OCI-LY7 (cell line): ENCODE measurements at regions not wholly inside any gene's neighbourhood (a gene's known extent, or its start where the extent isn't known, plus 50 kb on each side); places are given as distances from the start of the nearest gene placed in this dataset.

Experiments used
- BruUV-seq: library from RNA; stranded (reverse); fragments of 400-500 nt; replicated peaks from 2 replicates; lab custom pipeline; 2021; lab: Mats Ljungman, UMichigan
- CTCF ChIA-PET: fragments of 300-600 bp; sonication (Branson Sonifier 250); formaldehyde crosslinking; loops from one replicate; lab custom pipeline; 2022; ENCODE audit warnings: antibody characterized with exemption; ENCODE audit not compliant: unreplicated experiment; lab: Charles Lee
- POLR2A ChIA-PET: fragments of 300-600 bp; sonication (Branson Sonifier 250); formaldehyde crosslinking; loops from one replicate; lab custom pipeline; 2022; ENCODE audit warnings: antibody characterized with exemption; lab: Charles Lee
- DNase-seq: peaks from one replicate; pipeline ENCODE4 v3.0.0-alpha.2; 2015; ENCODE audit warnings: low spot score
- H2AFZ ChIP-seq: fragments of 200-600 bp; sonication (generic), shearing (Covaris generic); 2 replicates; pipeline ENCODE4 v1.6.1; 2014; ENCODE audit warnings: mild to moderate bottlenecking, antibody characterized with exemption, low read length, moderate library complexity
- H3K27ac ChIP-seq: fragments of 200-600 bp; sonication (generic); 2 replicates; pipeline ENCODE4 v1.5.1; 2014; ENCODE audit warnings: mixed run types, low read depth, mild to moderate bottlenecking, moderate library complexity, low read length, inconsistent platforms; ENCODE audit not compliant: poor library complexity, severe bottlenecking
- H3K36me3 ChIP-seq: fragments of 200-600 bp; sonication (generic); 2 replicates; pipeline ENCODE4 v1.6.1; 2014; ENCODE audit warnings: mild to moderate bottlenecking, antibody characterized with exemption, low read length, moderate library complexity, mixed read lengths; ENCODE audit not compliant: insufficient read depth
- H3K4me1 ChIP-seq: fragments of 200-600 bp; sonication (generic); 2 replicates; pipeline ENCODE4 v1.5.1; 2014; ENCODE audit warnings: mild to moderate bottlenecking, low read length; ENCODE audit not compliant: insufficient read depth, poor library complexity, severe bottlenecking
- H3K4me2 ChIP-seq: fragments of 200-600 bp; sonication (generic); 2 replicates; pipeline ENCODE4 v1.6.1; 2014; ENCODE audit warnings: mild to moderate bottlenecking, low read length
- H3K4me3 ChIP-seq: fragments of 200-600 bp; sonication (generic); 2 replicates; pipeline ENCODE4 v1.5.1; 2014; ENCODE audit warnings: mild to moderate bottlenecking, low read depth, low read length; ENCODE audit not compliant: poor library complexity, severe bottlenecking
- H3K79me2 ChIP-seq: fragments of 200-600 bp; sonication (generic); 2 replicates; pipeline ENCODE4 v1.6.1; 2016; ENCODE audit warnings: low read depth, mild to moderate bottlenecking, low read length, moderate library complexity, mixed read lengths; ENCODE audit not compliant: insufficient read depth
- H3K9me2 ChIP-seq: fragments of 200-600 bp; sonication (generic); 2 replicates; pipeline ENCODE4 v1.6.1; 2016; ENCODE audit warnings: mild to moderate bottlenecking, low read length, mixed read lengths; ENCODE audit not compliant: insufficient read depth
- H3K9me3 ChIP-seq: fragments of 200-600 bp; sonication (generic); 2 replicates; pipeline ENCODE4 v1.6.1; 2014; ENCODE audit warnings: mild to moderate bottlenecking, mixed run types, low read length, mixed read lengths
- H4K20me1 ChIP-seq: fragments of 200-600 bp; sonication (generic); 2 replicates; pipeline ENCODE4 v1.6.1; 2014; ENCODE audit warnings: mild to moderate bottlenecking, antibody characterized with exemption, low read length, moderate library complexity, mixed read lengths; ENCODE audit not compliant: insufficient read depth
- EZH2phosphoT487 ChIP-seq: fragments of 200-600 bp; sonication (generic); IDR thresholded peaks from 2 replicates; pipeline ENCODE4 v1.6.1; 2018; ENCODE audit warnings: low read depth, borderline replicate concordance, mild to moderate bottlenecking, mixed run types, antibody characterized with exemption, low read length, moderate library complexity, mixed read lengths
- intact Hi-C: fragments of 100-400 bp; cut with micrococcal nuclease; formaldehyde crosslinking; loops from one replicate; pipeline ENCODE4 v1.10.0; 2022; ENCODE audit not compliant: unreplicated experiment
- TF ChIP-seq, protein P1 (sequence below): fragments of 200-600 bp; sonication (generic); conservative IDR thresholded peaks from 2 replicates; pipeline ENCODE4 v1.5.1; 2014; ENCODE audit warnings: mild to moderate bottlenecking, antibody characterized with exemption, low read length, moderate library complexity, mixed read lengths

GRCh38 chr2:126409850-126410249, 246.1 kb upstream of the GYPC start:
- Histone ChIP-seq H4K20me1 (no peaks in the 10 kb centered on the region), H3K36me3 (no peaks in the 10 kb centered on the region), H3K4me2 (no peak overlapping the region), H3K27ac (no peak overlapping the region), H3K4me1 (no peaks in the 10 kb centered on the region), H3K9me2 (no peaks in the 10 kb centered on the region), H3K9me3 (no peaks in the 10 kb centered on the region), H3K79me2 (no peaks in the 10 kb centered on the region), H2AFZ (no peak overlapping the region), H3K4me3 (no peak overlapping the region)
- POLR2A ChIA-PET, result no interaction called here
- intact Hi-C loops, result no loop called here
- no TSS peak for BruUV-seq
- DNase-seq, result no peak
- CTCF ChIA-PET, result no interaction called here
- no peak for TF ChIP-seq EZH2phosphoT487
- TF ChIP-seq, protein P1, sequence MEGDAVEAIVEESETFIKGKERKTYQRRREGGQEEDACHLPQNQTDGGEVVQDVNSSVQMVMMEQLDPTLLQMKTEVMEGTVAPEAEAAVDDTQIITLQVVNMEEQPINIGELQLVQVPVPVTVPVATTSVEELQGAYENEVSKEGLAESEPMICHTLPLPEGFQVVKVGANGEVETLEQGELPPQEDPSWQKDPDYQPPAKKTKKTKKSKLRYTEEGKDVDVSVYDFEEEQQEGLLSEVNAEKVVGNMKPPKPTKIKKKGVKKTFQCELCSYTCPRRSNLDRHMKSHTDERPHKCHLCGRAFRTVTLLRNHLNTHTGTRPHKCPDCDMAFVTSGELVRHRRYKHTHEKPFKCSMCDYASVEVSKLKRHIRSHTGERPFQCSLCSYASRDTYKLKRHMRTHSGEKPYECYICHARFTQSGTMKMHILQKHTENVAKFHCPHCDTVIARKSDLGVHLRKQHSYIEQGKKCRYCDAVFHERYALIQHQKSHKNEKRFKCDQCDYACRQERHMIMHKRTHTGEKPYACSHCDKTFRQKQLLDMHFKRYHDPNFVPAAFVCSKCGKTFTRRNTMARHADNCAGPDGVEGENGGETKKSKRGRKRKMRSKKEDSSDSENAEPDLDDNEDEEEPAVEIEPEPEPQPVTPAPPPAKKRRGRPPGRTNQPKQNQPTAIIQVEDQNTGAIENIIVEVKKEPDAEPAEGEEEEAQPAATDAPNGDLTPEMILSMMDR, result no peak

DNA sequence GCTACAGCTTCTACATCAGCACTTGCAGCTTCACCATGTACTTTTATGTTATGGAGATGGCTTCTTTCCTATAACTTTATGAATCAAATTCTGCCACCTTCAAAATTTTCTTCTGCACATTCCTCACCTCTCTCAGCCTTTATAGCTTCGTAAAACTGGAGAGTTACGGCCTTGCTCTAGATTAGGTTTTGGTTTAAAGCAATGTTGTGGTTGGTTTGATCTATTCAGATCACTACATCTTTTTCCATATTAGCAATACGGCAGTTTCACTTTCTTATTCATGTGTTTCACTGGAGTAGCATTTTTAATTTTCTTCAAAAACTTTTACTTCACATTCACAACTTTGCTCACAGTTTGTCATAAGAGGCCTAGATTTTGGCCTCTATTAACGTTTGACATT, 242.9 kb upstream of the GYPC start:
- Histone ChIP-seq H3K4me2 (no peak overlapping the region), H3K9me3 (no peaks in the 10 kb centered on the region), H3K79me2 (no peaks in the 10 kb centered on the region), H3K9me2 (no peaks in the 10 kb centered on the region), H3K36me3 (no peaks in the 10 kb centered on the region), H3K4me3 (no peak overlapping the region), H3K27ac (no peak overlapping the region), H3K4me1 (no peaks in the 10 kb centered on the region), H2AFZ (no peak overlapping the region), H4K20me1 (no peaks in the 10 kb centered on the region)
- intact Hi-C loops, result no loop called here
- DNase-seq, result no peak
- BruUV-seq, result no TSS peak
- TF ChIP-seq EZH2phosphoT487, result no peak
- TF ChIP-seq, protein P1, result no peak
- ChIA-PET POLR2A (interaction anchor here (0.9 kb wide), 1 partner anchor 200 kb away, joined by 3 read pairs; no protein-coding TSS in a partner anchor), CTCF (no interaction called here)

DNA sequence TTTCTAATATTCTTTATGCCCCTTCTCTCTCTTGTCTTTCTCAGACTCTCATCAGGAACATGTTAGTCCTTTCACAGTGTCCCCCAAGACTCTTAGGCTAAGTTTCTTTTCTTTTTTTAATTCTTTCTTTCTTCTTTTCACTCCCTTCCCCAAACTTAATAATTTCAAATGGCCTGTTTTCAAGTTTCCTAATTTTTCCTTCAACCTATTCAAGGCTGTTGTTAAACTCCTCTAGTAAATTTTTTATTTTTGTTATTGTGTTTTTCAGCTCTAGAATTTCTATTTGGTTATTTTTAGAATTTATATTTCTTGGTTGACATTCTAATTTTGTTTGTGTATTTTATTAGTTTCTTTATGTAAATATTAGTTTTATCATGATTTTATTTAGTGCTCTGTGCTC, 236.6 kb upstream of the GYPC start:
- Histone ChIP-seq H3K27ac (no peak overlapping the region), H2AFZ (no peak overlapping the region), H3K9me2 (no peaks in the 10 kb centered on the region), H3K4me2 (no peak overlapping the region), H3K4me1 (no peaks in the 10 kb centered on the region), H3K4me3 (no peak overlapping the region), H3K79me2 (no peaks in the 10 kb centered on the region), H3K36me3 (no peaks in the 10 kb centered on the region), H4K20me1 (no peaks in the 10 kb centered on the region), H3K9me3 (no peaks in the 10 kb centered on the region)
- DNase-seq, result no peak
- POLR2A ChIA-PET, result no interaction called here
- TF ChIP-seq, protein P1, result no peak
- TF ChIP-seq EZH2phosphoT487, result no peak
- no TSS peak for BruUV-seq
- CTCF ChIA-PET, result no interaction called here
- intact Hi-C loops, result no loop called here
